Progenitor cell of endocrine pancreas (in vitro differentiated cells): ENCODE measurements at regions not wholly inside any gene's neighbourhood (a gene's known extent, or its start where the extent isn't known, plus 50 kb on each side); places are given as distances from the start of the nearest gene placed in this dataset.

Experiments
- DNase-seq: peaks from one replicate; pipeline ENCODE4 v3.0.0; 2021; ENCODE audit warnings: low spot score; ENCODE audit not compliant: unreplicated experiment
- H3K27ac Mint-ChIP-seq: 2 replicates; pipeline ENCODE4 v1.8.0; 2021; ENCODE audit warnings: mild to moderate bottlenecking, moderate library complexity, mixed read lengths
- H3K27me3 Mint-ChIP-seq: 2 replicates; pipeline ENCODE4 v1.8.0; 2021; ENCODE audit warnings: mixed read lengths
- H3K36me3 Mint-ChIP-seq: 2 replicates; pipeline ENCODE4 v1.8.0; 2022; ENCODE audit warnings: mixed read lengths; ENCODE audit not compliant: insufficient read depth
- H3K4me1 Mint-ChIP-seq: 2 replicates; pipeline ENCODE4 v1.8.0; 2021; ENCODE audit warnings: low read depth, mixed read lengths
- H3K4me3 Mint-ChIP-seq: 2 replicates; pipeline ENCODE4 v1.8.0; 2021; ENCODE audit warnings: low read depth, mild to moderate bottlenecking, moderate library complexity, mixed read lengths
- H3K9me3 Mint-ChIP-seq: 2 replicates; pipeline ENCODE4 v1.8.0; 2021; ENCODE audit warnings: low read depth, mixed read lengths
- CTCF ChIP-seq: fragments of 200-600 bp; sonication (generic); IDR thresholded peaks from one replicate; pipeline ENCODE4 v1.5.0; 2021; ENCODE audit warnings: antibody characterized with exemption, mild to moderate bottlenecking; ENCODE audit not compliant: unreplicated experiment

DNA sequence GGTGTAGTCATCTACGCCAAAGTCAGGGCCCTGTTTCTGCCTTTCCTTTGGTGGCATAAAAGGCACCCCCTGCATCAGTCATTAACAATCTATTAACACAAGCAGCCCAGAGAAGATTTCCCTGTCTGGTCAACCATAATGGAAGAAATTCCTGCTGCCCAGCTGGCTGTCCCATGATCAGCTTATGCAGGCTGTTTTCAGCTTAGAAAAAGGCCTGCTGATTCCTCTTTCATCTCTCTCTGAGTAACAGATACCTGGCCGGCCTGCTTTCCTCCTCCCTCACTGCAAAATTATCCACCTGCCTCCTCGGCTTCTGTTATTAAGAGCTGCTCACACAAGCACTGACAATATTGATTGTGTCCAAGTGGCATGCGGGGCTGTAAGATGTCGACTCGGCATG is 70.3 kb upstream of the MMP2 start:
- H3K4me3 Mint-ChIP-seq: no peak overlapping the region
- H3K27ac Mint-ChIP-seq: no peak overlapping the region

DNA sequence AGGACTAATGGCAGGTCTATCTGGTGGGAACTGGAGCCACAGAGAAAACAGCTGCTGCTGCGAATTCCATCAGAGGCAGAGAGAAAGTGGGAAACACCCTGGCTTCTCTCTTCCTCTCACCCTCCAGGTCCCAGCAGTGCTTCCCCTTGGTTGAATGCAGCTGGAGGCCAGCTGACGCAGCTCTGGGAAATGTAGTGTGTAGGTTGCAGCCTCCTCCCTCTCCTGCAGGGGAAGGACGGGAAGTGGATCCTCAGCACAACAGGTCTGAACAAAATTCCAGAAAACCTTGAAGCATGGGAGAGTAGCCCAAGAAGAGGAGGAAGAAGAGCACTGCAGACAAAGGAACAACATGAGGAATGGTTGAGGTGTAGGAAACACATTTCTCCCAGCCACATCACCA is 67.8 kb upstream of the MMP2 start:
- no peaks in the 10 kb centered on the region for H3K9me3 Mint-ChIP-seq
- H3K27me3 Mint-ChIP-seq: peaks cover 42% of the 10 kb centered on the region
- no peak overlapping the region for H3K27ac Mint-ChIP-seq
- H3K36me3 Mint-ChIP-seq: no peaks in the 10 kb centered on the region
- H3K4me1 Mint-ChIP-seq: no peaks in the 10 kb centered on the region
- DNase-seq: no peak
- no peak for TF ChIP-seq CTCF
- H3K4me3 Mint-ChIP-seq: no peak overlapping the region

More for the DNA sequence above, 70.3 kb upstream of the MMP2 start:
- Mint-ChIP-seq H3K36me3 (no peaks in the 10 kb centered on the region), H3K9me3 (no peaks in the 10 kb centered on the region), H3K27me3 (peaks cover 26% of the 10 kb centered on the region), H3K4me1 (no peaks in the 10 kb centered on the region)
- DNase-seq: no peak
- TF ChIP-seq CTCF: no peak

DNA sequence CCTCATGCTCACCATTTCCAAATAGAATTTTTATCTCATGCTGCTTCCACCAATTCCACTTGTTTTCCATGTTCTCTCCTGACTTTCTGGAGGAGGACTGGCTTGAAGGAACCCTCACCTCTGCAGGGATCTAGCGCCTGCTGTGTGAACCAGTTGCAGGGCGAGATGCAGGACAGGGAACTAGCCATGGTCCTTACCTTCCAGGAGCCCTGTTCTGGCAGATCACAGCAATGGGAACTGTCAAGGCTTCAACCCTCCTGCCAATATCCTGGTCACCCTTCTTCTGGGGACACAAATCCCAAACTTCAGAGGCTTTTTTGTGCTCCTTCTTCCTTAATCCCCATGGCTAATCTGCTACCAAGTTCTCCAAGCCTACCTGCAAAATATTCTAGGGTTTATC is 60.4 kb upstream of the MMP2 start:
- no peak overlapping the region for H3K27ac Mint-ChIP-seq
- H3K9me3 Mint-ChIP-seq: no peaks in the 10 kb centered on the region
- no peak for TF ChIP-seq CTCF
- peak; percentile 29 for DNase-seq
- peaks cover 79% of the 10 kb centered on the region for H3K27me3 Mint-ChIP-seq
- no peaks in the 10 kb centered on the region for H3K36me3 Mint-ChIP-seq
- no peak overlapping the region for H3K4me3 Mint-ChIP-seq
- H3K4me1 Mint-ChIP-seq: no peaks in the 10 kb centered on the region

GRCh38 chr16:55421226-55421625 is 57.8 kb upstream of the MMP2 start:
- H3K4me1 Mint-ChIP-seq: no peaks in the 10 kb centered on the region
- no peak overlapping the region for H3K27ac Mint-ChIP-seq
- peaks cover 64% of the 10 kb centered on the region for H3K27me3 Mint-ChIP-seq
- H3K9me3 Mint-ChIP-seq: no peaks in the 10 kb centered on the region
- no peak for DNase-seq
- no peak for TF ChIP-seq CTCF
- H3K4me3 Mint-ChIP-seq: no peak overlapping the region
- no peaks in the 10 kb centered on the region for H3K36me3 Mint-ChIP-seq

GRCh38 chr16:55426865-55427484 is 52.0 kb upstream of the MMP2 start:
- no peaks in the 10 kb centered on the region for H3K36me3 Mint-ChIP-seq
- H3K9me3 Mint-ChIP-seq: no peaks in the 10 kb centered on the region
- no peak for TF ChIP-seq CTCF
- H3K27ac Mint-ChIP-seq: no peak overlapping the region
- H3K27me3 Mint-ChIP-seq: peaks cover 18% of the 10 kb centered on the region
- DNase-seq: no peak
- H3K4me3 Mint-ChIP-seq: no peak overlapping the region
- no peaks in the 10 kb centered on the region for H3K4me1 Mint-ChIP-seq
